H1 (cell line): ENCODE measurements at regions not wholly inside any gene's neighbourhood (a gene's known extent, or its start where the extent isn't known, plus 50 kb on each side); places are given as distances from the start of the nearest gene placed in this dataset.
A peak's percentile ranks its signal among the peaks of the same experiment; 100 is the strongest.

Experiments used
- CTCF ChIA-PET: fragments of 300-600 bp; sonication (Branson Sonifier 250); formaldehyde crosslinking; loops from one replicate; lab custom pipeline; 2021; ENCODE audit not compliant: partially characterized antibody; lab: Charles Lee
- POLR2A ChIA-PET: fragments of 300-600 bp; sonication (Branson Sonifier 250); formaldehyde crosslinking; loops from one replicate; lab custom pipeline; 2021; ENCODE audit warnings: inconsistent platforms; ENCODE audit not compliant: partially characterized antibody; lab: Charles Lee
- DNase-seq, 2 experiments: peaks; one replicate each; pipeline versions ENCODE4 v3.0.0 to v3.0.0-alpha.2; 2010 to 2022; ENCODE audit warnings: low spot score in 2 of 2, low read depth in 1 of 2, mixed read lengths in 1 of 2
- FAIRE-seq: peaks from 2 replicates; lab custom pipeline; 2011; peaks lifted over from hg19 to GRCh38; lab: Jason Lieb, UNC
- H2AFZ ChIP-seq: 2 replicates; pipeline ENCODE4 v1.8.1; 2012; ENCODE audit warnings: low read length, inconsistent platforms
- H2AK5ac ChIP-seq: 2 replicates; pipeline ENCODE4 v1.6.1; 2013; ENCODE audit warnings: low read depth, low read length
- H2BK120ac ChIP-seq: replicated peaks from 2 replicates; pipeline ENCODE3; 2013; ENCODE audit warnings: low read depth, low read length, inconsistent platforms
- H2BK12ac ChIP-seq: 2 replicates; pipeline ENCODE4 v1.6.1; 2013; ENCODE audit warnings: low read depth, low read length
- H2BK15ac ChIP-seq: 2 replicates; pipeline ENCODE4 v1.6.1; 2013; ENCODE audit warnings: low read length
- H2BK20ac ChIP-seq: 2 replicates; pipeline ENCODE4 v1.6.1; 2013; ENCODE audit warnings: low read length
- H2BK5ac ChIP-seq: 2 replicates; pipeline ENCODE4 v1.6.1; 2013; ENCODE audit warnings: low read depth, low read length
- H3K14ac ChIP-seq: 2 replicates; pipeline ENCODE4 v1.6.1; 2013; ENCODE audit warnings: inconsistent platforms; ENCODE audit not compliant: insufficient read length
- H3K18ac ChIP-seq: 2 replicates; pipeline ENCODE4 v1.6.1; 2013; ENCODE audit warnings: low read length; ENCODE audit errors: extremely low read depth
- H3K23ac ChIP-seq: 2 replicates; pipeline ENCODE4 v1.6.1; 2013; ENCODE audit warnings: inconsistent platforms; ENCODE audit not compliant: insufficient read length
- H3K23me2 ChIP-seq: 2 replicates; pipeline ENCODE4 v1.6.1; 2013; ENCODE audit warnings: low read depth, low read length
- H3K27ac ChIP-seq: 2 replicates; pipeline ENCODE4 v1.6.1; 2011; ENCODE audit warnings: low read depth, low read length, inconsistent platforms
- H3K27me3 ChIP-seq, 4 experiments: replicated peaks in 1 of 4; 1 replicate in 1 of 4; 2 replicates in 3 of 4; pipeline versions ENCODE4 v1.6.1 to v1.8.1; 2011 to 2013; ENCODE audit warnings: low read length in 3 of 4, mild to moderate bottlenecking in 3 of 4, inconsistent platforms in 2 of 4, mixed read lengths in 2 of 4, moderate library complexity in 1 of 4; ENCODE audit not compliant: control insufficient read depth in 3 of 4, insufficient read depth in 3 of 4; ENCODE audit errors: extremely low read depth in 1 of 4
- H3K36me3 ChIP-seq, 4 experiments: 2 replicates each; pipeline versions ENCODE4 v1.6.1 to v1.8.1; 2011 to 2013; ENCODE audit warnings: mild to moderate bottlenecking in 4 of 4, low read length in 3 of 4, moderate library complexity in 2 of 4, control low read depth in 1 of 4, inconsistent platforms in 1 of 4; ENCODE audit not compliant: insufficient read depth in 4 of 4, control insufficient read depth in 2 of 4
- H3K4ac ChIP-seq: replicated peaks from 2 replicates; pipeline ENCODE3; 2013; ENCODE audit warnings: low read length, low read depth, mixed read lengths, inconsistent platforms; ENCODE audit not compliant: insufficient read length
- H3K4me1 ChIP-seq, 4 experiments: replicated peaks in 1 of 4; 1 replicate in 1 of 4; 2 replicates in 3 of 4; pipeline versions ENCODE4 v1.6.1 to v1.8.1; 2011 to 2013; ENCODE audit warnings: low read length in 3 of 4, inconsistent platforms in 2 of 4, mixed read lengths in 1 of 4; ENCODE audit not compliant: insufficient read depth in 4 of 4, control insufficient read depth in 3 of 4
- H3K4me2 ChIP-seq, 2 experiments: 2 replicates each; pipeline versions ENCODE4 v1.6.1 to v1.8.1; 2011 to 2013; ENCODE audit warnings: low read depth in 2 of 2, low read length in 2 of 2, control low read depth in 1 of 2, inconsistent platforms in 1 of 2, mild to moderate bottlenecking in 1 of 2; ENCODE audit not compliant: insufficient read depth in 1 of 2
- H3K4me3 ChIP-seq, 4 experiments: fragments of 200-600, 300-600 bp in 1 of 4; sonication (generic), shearing (Covaris generic), sonication (Bioruptor Twin) in 1 of 4; 2 replicates each; pipeline versions ENCODE4 v1.5.1 to v1.8.1; 2011 to 2016; ENCODE audit warnings: low read length in 4 of 4, low read depth in 3 of 4, control low read depth in 2 of 4, inconsistent platforms in 2 of 4, mild to moderate bottlenecking in 2 of 4, mixed read lengths in 1 of 4, moderate library complexity in 1 of 4; ENCODE audit not compliant: insufficient read depth in 2 of 4; ENCODE audit errors: extremely low read depth in 1 of 4
- H3K56ac ChIP-seq: replicated peaks from 2 replicates; pipeline ENCODE3; 2013; ENCODE audit warnings: low read depth, mild to moderate bottlenecking, mixed read lengths, low read length, inconsistent platforms; ENCODE audit not compliant: insufficient read length
- H3K79me1 ChIP-seq: 2 replicates; pipeline ENCODE4 v1.6.1; 2013; ENCODE audit warnings: low read depth, low read length, control low read depth
- H3K79me2 ChIP-seq, 2 experiments: 2 replicates each; pipeline versions ENCODE4 v1.6.1 to v1.8.1; 2012 to 2013; ENCODE audit warnings: low read length in 2 of 2, mild to moderate bottlenecking in 2 of 2, inconsistent platforms in 1 of 2; ENCODE audit not compliant: insufficient read depth in 2 of 2, control insufficient read depth in 1 of 2
- H3K9ac ChIP-seq, 4 experiments: replicated peaks in 1 of 4; 1 replicate in 1 of 4; 2 replicates in 3 of 4; pipeline versions ENCODE4 v1.6.1 to v1.8.1; 2011 to 2013; ENCODE audit warnings: low read depth in 3 of 4, low read length in 3 of 4, control low read depth in 2 of 4, mild to moderate bottlenecking in 2 of 4, moderate library complexity in 2 of 4, inconsistent platforms in 1 of 4; ENCODE audit errors: extremely low read depth in 1 of 4
- H3K9me3 ChIP-seq, 2 experiments: 2 replicates each; pipeline versions ENCODE4 v1.6.1 to v1.8.1; 2012 to 2013; ENCODE audit warnings: mild to moderate bottlenecking in 2 of 2, moderate library complexity in 2 of 2, control low read depth in 1 of 2, inconsistent platforms in 1 of 2, low read depth in 1 of 2, low read length in 1 of 2, mixed read lengths in 1 of 2; ENCODE audit not compliant: insufficient read depth in 2 of 2
- H4K20me1 ChIP-seq, 2 experiments: replicated peaks in 1 of 2; 2 replicates each; pipeline versions ENCODE3 to v1.8.1; 2011 to 2013; ENCODE audit warnings: inconsistent platforms in 2 of 2, low read length in 2 of 2, mild to moderate bottlenecking in 1 of 2; ENCODE audit not compliant: insufficient read depth in 2 of 2, control insufficient read depth in 1 of 2
- H4K5ac ChIP-seq: 2 replicates; pipeline ENCODE4 v1.6.1; 2013; ENCODE audit warnings: low read length, low read depth, mixed read lengths, inconsistent platforms; ENCODE audit not compliant: insufficient read length
- H4K8ac ChIP-seq: 2 replicates; pipeline ENCODE4 v1.8.0; 2013; ENCODE audit warnings: mild to moderate bottlenecking, moderate library complexity, low read length, inconsistent platforms; ENCODE audit not compliant: insufficient read depth; ENCODE audit errors: extremely low read depth
- H4K91ac ChIP-seq: replicated peaks from 2 replicates; pipeline ENCODE3; 2013; ENCODE audit warnings: low read length, mixed read lengths, inconsistent platforms; ENCODE audit not compliant: insufficient read length
- CEBPB ChIP-seq: IDR thresholded peaks from 2 replicates; pipeline ENCODE4 v1.6.1; 2012; ENCODE audit warnings: low read depth, low read length
- CHD2 ChIP-seq: IDR thresholded peaks from 2 replicates; pipeline ENCODE4 v1.6.1; 2012; ENCODE audit warnings: low read length, improper control_type of control experiment
- CTBP2 ChIP-seq: IDR thresholded peaks from 2 replicates; pipeline ENCODE4 v1.7.0; 2011; ENCODE audit warnings: borderline replicate concordance, mild to moderate bottlenecking, moderate library complexity, mixed read lengths, low read length; ENCODE audit not compliant: insufficient read depth, insufficient read length
- HDAC2 ChIP-seq, 2 experiments: fragments of 300-600 bp in 1 of 2; sonication (generic) in 1 of 2; IDR thresholded peaks; 2 replicates each; pipeline ENCODE4 v1.6.1; 2011 to 2012; ENCODE audit warnings: low read depth in 2 of 2, low read length in 2 of 2, mild to moderate bottlenecking in 2 of 2, moderate library complexity in 2 of 2, borderline replicate concordance in 1 of 2, inconsistent platforms in 1 of 2
- POLR2AphosphoS5 ChIP-seq: IDR thresholded peaks from 2 replicates; pipeline ENCODE4 v1.6.1; 2011; ENCODE audit warnings: low read depth, low read length
- RFX5 ChIP-seq: IDR thresholded peaks from 2 replicates; pipeline ENCODE4 v1.6.1; 2011; ENCODE audit warnings: low read depth, low read length, improper control_type of control experiment, borderline replicate concordance
- SIRT6 ChIP-seq: IDR thresholded peaks from one replicate; pipeline ENCODE4 v1.7.1; 2012; ENCODE audit warnings: low read length, inconsistent platforms
- SIX5 ChIP-seq: IDR thresholded peaks from 2 replicates; pipeline ENCODE4 v1.6.1; 2011; ENCODE audit warnings: mild to moderate bottlenecking, low read depth, low read length
- SP4 ChIP-seq: IDR thresholded peaks from 2 replicates; pipeline ENCODE4 v1.6.1; 2012; ENCODE audit warnings: low read length, inconsistent platforms
- TAF7 ChIP-seq: optimal IDR thresholded peaks from 2 replicates; pipeline ENCODE3; 2011; ENCODE audit warnings: low read depth, mild to moderate bottlenecking, inconsistent platforms, low read length, moderate library complexity, borderline replicate concordance
- TBP ChIP-seq: IDR thresholded peaks from 2 replicates; pipeline ENCODE4 v1.6.1; 2011; ENCODE audit warnings: low read depth, low read length, improper control_type of control experiment
- WGBS, 2 experiments: shearing (Covaris generic) in 1 of 2; methylation state at CpG; one replicate each; pipeline versions ENCODE4 v1.1.6 to v1.1.7; 2013 to 2015; ENCODE audit warnings: low lambda C conversion rate in 2 of 2, mixed read lengths in 2 of 2, inconsistent platforms in 1 of 2, low coverage in 1 of 2, missing lambda C conversion rate in 1 of 2; ENCODE audit not compliant: insufficient replicate concordance in 2 of 2, insufficient coverage in 1 of 2, insufficient read length in 1 of 2; ENCODE audit errors: extremely low coverage in 1 of 2, missing lambda C conversion rate in 1 of 2; 5-methylcytosine and 5-hydroxymethylcytosine counted together
- TF ChIP-seq, protein P1 (sequence below): IDR thresholded peaks from 2 replicates; pipeline ENCODE4 v1.6.1; 2011; ENCODE audit warnings: low read depth, mild to moderate bottlenecking, low read length; ENCODE audit not compliant: insufficient read depth

GRCh38 chr4:123501733-123502132, 105.1 kb downstream of the SPRY1 start:
- POLR2A ChIA-PET: no interaction called here
- peaks cover 6 to 11% (median 7%) of the 10 kb centered on the region in 4 experiments for H3K4me1 ChIP-seq

More at GRCh38 chr4:123501733-123502132, 105.1 kb downstream of the SPRY1 start:
- Histone ChIP-seq H3K9ac (no peak overlapping the region), H3K4me2 (no peak overlapping the region), H3K23me2 (peaks cover 3% of the 10 kb centered on the region; the same call in 1 of the 2 replicates), H2AFZ (no peak overlapping the region), H2AK5ac (no peak overlapping the region), H2BK5ac (no peak overlapping the region), H3K56ac (no peak overlapping the region), H4K20me1 (no peaks in the 10 kb centered on the region), H2BK12ac (no peak overlapping the region), H2BK120ac (no peak overlapping the region), H3K23ac (no peak overlapping the region), H4K5ac (peak overlapping the region; percentile 51), H4K8ac (no peak overlapping the region), H2BK15ac (no peak overlapping the region), H3K4ac (no peak overlapping the region), H3K36me3 (peaks cover 0 to 9% (median 2%) of the 10 kb centered on the region in 4 experiments; a peak in 3 of 8 replicates), H3K27me3 (peaks cover 0 to 1% (median 0%) of the 10 kb centered on the region in 4 experiments; a peak in 4 of 7 replicates), H2BK20ac (no peak overlapping the region), H3K79me1 (no peaks in the 10 kb centered on the region), H3K4me3 (peak overlapping the region in 1 of 4 experiments; percentile 9; a peak in 1 of 8 replicates), H4K91ac (no peak overlapping the region), H3K9me3 (peaks cover 11 to 19% of the 10 kb centered on the region in 2 experiments), H3K27ac (no peak overlapping the region), H3K79me2 (no peaks in the 10 kb centered on the region), H3K18ac (no peak overlapping the region), H3K14ac (no peak overlapping the region)
- DNase-seq (no peak), FAIRE-seq (no peak)
- TF ChIP-seq CTBP2 (no peak), CHD2 (no peak), TBP (no peak), SIX5 (no peak), POLR2AphosphoS5 (no peak), TAF7 (no peak), SP4 (no peak), RFX5 (no peak), HDAC2 (IDR thresholded peaks at IDR 0.05; ENCODE audit: borderline replicate concordance in 1 of 2, low read depth in 2 of 2, low read length in 2 of 2) (no peak), CEBPB (no peak), SIRT6 (no peak)
- TF ChIP-seq, protein P1, sequence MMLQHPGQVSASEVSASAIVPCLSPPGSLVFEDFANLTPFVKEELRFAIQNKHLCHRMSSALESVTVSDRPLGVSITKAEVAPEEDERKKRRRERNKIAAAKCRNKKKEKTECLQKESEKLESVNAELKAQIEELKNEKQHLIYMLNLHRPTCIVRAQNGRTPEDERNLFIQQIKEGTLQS: no peak
- 38% methylated on average over 1 of the region's 1 CpG; no CpG with 5 or more reads in 1 of the 2 experiments for WGBS, 2 experiments
- CTCF ChIA-PET: interaction anchor here (1.0 to 1.1 kb wide), 2 partner anchors 45 to 62 kb away, joined by 3 to 4 read pairs; no protein-coding TSS in a partner anchor
